ENCODE measurements at regions not wholly inside any gene's neighbourhood (a gene's known extent, or its start where the extent isn't known, plus 50 kb on each side); places are given as distances from the start of the nearest gene placed in this dataset.

GRCh38 chr7:152504816-152505215, 69.0 kb upstream of the KMT2C start:
- TF ChIP-seq, protein P1, sequence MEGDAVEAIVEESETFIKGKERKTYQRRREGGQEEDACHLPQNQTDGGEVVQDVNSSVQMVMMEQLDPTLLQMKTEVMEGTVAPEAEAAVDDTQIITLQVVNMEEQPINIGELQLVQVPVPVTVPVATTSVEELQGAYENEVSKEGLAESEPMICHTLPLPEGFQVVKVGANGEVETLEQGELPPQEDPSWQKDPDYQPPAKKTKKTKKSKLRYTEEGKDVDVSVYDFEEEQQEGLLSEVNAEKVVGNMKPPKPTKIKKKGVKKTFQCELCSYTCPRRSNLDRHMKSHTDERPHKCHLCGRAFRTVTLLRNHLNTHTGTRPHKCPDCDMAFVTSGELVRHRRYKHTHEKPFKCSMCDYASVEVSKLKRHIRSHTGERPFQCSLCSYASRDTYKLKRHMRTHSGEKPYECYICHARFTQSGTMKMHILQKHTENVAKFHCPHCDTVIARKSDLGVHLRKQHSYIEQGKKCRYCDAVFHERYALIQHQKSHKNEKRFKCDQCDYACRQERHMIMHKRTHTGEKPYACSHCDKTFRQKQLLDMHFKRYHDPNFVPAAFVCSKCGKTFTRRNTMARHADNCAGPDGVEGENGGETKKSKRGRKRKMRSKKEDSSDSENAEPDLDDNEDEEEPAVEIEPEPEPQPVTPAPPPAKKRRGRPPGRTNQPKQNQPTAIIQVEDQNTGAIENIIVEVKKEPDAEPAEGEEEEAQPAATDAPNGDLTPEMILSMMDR (conservative IDR thresholded peaks at IDR 0.05; ENCODE audit: low read depth in 2 of 2): no peak
- no peak for TF ChIP-seq ETS1 (IDR thresholded peaks at IDR 0.05)
- no peak for TF ChIP-seq REST (IDR thresholded peaks at IDR 0.05; ENCODE audit: unreplicated experiment)
- no peak for TF ChIP-seq EZH2 (IDR thresholded peaks at IDR 0.05; ENCODE audit: low read depth, unreplicated experiment)
- TF ChIP-seq EZH2phosphoT487 (IDR thresholded peaks at IDR 0.05; ENCODE audit: unreplicated experiment): no peak
- no peak for TF ChIP-seq CREB1 (CRISPR knock-in tag; IDR thresholded peaks at IDR 0.05; ENCODE audit: low read depth)
- TF ChIP-seq POLR2AphosphoS5 (IDR thresholded peaks at IDR 0.05; ENCODE audit: low read depth): no peak
- TF ChIP-seq STAT1 (IDR thresholded peaks at IDR 0.05; ENCODE audit: unreplicated experiment): no peak
- no peak for TF ChIP-seq JUNB (IDR thresholded peaks at IDR 0.05; ENCODE audit: unreplicated experiment)
- TF ChIP-seq ZNF331 (CRISPR knock-in tag; IDR thresholded peaks at IDR 0.05; ENCODE audit: low read depth): no peak
- TF ChIP-seq NANOG (IDR thresholded peaks at IDR 0.05; ENCODE audit: borderline replicate concordance): no peak
